HG02970 (cell line): ENCODE measurements at regions not wholly inside any gene's neighbourhood (a gene's known extent, or its start where the extent isn't known, plus 50 kb on each side); places are given as distances from the start of the nearest gene placed in this dataset.

Experiments
- ATAC-seq: cut with Tn5 transposase; IDR thresholded peaks from one replicate; pipeline ENCODE4 v1.9.1; 2021; ENCODE audit warnings: mild to moderate bottlenecking, moderate library complexity, moderate number of reproducible peaks; ENCODE audit not compliant: unreplicated experiment, low FRiP score

DNA sequence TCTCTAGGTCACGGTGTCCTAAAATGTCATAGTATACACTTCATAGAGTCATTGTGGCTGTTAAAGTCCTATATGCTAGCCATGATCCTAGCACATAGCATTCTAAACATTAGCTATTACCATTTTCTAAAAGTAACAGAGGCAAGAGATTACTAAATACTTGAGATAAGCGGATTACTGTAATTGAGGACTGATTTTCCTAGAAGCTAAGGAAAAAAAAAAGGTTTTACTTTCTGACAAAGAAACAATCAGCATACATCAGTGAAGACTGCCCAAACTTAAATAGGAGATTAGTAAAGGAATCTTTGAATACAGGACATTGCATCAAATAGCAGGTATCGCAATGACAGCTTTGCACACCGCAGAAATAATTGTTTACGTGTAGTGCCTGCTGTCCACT, 91.3 kb upstream of the HNRNPU start:
- no peak for ATAC-seq

DNA sequence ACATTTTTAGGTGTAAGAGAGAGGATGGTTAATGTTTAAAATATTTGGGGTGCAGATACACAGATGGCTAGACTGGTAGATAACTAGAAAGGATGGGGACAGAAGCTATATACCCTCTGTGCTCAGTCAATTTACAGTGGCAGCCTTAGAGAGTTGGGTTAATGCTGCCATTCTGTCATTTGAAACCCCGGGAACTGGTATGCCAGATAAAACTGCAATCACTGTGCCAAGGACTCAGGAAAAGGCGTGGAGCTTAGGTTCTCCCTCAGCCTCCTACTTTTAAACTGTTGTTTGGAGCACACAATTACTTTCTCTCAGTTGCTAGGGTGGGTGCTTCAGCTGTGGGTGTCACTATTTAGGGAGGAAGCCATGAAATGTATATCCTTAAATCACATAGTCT, 90.0 kb upstream of the HNRNPU start:
- no peak for ATAC-seq

DNA sequence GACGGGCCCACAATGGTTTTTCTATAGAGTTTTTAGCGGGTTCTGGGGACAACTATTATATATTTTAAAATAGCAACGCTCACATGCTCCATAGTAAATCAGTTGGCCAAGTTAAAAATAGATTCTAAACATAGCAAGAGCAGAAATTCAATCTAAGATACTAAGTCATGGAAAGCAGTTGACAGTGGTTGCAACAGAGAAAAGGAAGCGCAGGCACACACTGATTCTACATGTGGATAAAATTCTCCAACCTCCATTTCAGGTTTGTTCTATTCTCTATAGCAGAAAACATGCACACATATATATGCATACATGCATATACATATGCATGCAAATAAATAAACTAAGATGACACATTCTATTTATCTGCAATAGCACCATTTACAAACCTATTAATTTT, 89.6 kb upstream of the HNRNPU start:
- no peak for ATAC-seq

DNA sequence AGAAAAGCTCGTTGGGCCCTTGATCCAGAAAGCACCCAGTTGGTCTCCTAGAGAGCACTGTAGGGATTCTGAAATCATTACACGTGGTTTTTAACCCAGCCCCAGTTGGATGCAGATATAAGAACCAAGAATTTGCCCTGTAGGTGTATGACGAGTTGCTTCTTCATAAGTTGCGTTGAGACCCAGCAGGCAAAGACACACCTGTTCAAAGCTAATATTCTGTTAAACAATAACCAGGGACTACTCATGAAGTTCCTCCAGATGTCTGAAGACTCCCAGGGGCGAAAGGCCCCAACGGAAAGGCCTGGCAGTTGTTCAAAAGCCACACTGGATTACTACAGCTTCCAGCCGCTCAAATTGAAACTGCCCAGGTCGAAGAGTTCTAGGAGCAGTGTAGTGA, 88.6 kb upstream of the HNRNPU start:
- peak; percentile 88 for ATAC-seq

DNA sequence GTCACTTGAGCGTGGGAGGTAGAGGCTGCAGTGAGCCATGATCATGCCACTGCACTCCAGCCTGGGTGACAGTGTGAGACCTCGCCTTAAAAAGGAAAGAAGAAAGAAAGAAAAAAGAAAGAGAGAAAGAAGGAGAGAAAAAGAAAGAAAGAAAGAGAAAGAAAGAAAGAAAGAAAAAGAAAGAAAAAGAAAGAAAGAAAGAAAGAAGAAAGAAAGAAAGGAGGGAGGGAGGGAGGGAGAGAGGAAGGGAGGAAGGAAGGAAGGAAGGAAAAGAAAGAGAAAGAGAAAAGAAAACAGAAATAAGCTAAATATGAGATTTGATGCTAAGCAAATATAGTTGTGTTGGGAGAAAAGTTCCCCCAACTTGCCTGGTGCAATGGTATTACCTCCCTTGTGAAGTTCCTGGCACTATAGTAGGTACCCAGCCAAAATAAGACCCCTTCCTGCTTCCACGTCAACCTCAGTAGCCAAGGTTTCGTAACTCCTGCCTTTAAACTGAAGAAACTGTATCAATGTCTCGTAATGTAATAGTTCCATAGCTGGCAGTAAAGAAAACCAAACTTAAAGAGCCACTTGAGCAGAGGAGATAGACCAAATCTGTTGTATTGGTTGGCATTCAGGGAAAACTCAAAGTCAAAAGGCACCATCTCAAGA, 88.1 kb upstream of the HNRNPU start:
- ATAC-seq = peak; percentile 18

DNA sequence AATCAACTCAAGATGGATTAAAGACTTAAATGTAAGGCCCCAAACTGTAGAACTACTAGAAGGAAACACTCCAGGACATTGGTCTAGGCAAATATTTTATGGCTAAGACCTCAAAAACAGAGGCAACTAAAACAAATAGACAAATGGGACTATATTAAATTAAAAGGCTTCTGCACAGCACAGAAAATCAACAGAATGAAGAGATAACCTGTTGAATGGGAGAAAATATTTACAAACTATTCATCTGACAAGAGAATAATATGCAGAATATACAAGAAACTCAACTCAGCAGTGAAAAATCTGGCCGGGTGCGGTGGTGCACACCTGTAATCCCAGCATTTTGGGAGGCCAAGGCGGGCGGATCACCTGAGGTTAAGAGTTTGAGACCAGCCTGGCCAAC, 84.1 kb upstream of the HNRNPU start:
- ATAC-seq = no peak

DNA sequence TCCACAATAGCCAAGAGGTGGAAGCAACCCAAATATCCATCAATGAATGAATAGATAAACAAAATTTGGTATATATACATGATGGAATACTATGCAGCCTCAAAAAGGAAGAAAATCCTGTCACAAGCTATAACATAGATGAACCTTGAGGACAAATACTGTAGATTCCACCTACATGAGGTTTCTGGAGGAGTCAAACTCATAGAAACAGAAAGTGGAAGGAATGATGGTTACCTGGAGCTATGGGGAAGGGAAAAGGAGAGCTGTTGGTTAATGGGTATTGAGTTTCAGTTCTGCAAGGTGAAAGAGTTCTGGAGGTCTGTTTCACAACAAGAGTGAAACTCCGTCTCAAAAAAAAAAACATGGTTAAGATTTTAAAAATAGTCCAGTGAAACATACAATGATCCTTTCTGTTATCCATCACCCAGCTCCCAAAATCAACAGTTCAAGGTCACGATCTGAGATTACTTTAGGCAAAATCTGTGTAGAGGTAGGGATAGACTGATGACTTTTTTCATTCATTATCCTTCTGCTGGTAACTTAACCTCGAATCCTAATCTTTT, 80.8 kb upstream of the HNRNPU start:
- peak; percentile 73 for ATAC-seq

DNA sequence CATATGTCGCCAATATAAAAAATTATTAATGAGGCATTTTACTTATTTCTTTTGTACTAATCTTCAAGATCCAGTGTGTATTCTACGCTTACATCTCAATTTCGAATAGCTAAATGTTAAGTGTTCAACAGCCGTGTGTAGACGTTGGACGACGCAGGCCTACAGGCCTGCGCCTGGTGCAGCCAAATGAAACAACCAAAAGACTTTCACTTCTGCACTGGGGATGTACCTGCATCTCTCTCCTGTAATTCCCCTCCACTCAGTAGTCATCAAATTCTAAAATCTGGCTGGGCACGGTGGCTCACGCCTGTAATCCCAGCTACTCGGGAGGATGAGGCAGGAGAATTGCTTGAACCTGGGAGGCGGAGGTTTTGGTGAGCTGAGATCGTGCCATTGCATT, 76.8 kb upstream of the HNRNPU start:
- no peak for ATAC-seq

DNA sequence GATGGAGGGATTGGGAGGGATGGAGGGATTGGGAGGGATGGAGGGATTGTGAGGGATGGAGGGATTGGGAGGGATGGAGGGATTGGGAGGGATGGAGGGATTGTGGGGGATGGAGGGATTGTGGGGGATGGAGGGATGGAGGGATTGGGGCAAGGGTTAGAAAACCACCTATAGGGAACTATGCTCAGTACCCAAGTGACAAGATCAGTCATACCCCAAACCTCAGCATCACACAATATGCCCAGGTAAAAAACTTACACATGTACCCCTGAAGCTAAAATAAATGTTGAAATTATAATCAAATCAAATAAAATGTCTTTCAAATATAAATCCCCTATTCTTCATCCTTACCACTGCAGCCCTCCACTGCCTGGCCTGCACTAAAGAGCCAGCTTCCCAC, 72.8 kb upstream of the HNRNPU start:
- no peak for ATAC-seq

DNA sequence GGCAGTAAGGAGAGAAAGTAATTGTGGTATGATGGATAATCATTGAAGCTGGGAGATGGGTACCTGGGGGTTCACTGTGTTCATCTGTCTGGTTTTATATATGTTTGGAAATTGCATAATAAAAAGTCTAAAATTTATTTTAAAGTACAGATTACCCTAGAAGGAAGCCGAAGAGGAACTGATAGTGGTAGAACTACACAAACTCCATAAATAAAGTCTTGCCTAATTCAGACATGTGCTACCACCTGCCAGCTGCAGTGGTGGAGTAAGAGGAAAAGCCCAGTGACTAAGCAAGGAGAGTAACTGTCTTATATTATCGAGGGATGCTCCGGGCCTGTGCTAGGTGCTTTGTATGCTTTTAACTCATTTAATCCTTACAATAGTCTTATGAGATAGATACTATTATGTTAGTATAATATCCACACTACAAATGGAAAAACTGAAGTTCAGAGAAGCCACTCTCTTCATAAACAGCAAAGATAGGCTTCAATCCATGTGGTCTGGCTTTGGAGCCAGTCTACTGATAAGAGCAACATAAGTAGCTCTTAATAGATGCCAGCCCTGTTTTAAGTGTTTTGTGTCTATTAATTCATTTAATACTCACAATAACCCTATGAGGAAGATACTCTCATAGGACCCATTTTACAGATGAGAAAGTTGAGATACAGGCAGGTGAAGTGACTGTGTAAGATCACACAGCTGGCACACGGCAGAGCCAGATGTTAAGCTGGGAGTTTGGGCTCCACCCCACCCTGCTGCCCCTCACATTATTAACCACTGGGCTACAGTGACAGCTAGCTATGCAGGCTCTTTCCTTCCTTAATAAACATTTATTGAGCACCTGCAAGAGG, 56.8 kb upstream of the HNRNPU start:
- no peak for ATAC-seq

DNA sequence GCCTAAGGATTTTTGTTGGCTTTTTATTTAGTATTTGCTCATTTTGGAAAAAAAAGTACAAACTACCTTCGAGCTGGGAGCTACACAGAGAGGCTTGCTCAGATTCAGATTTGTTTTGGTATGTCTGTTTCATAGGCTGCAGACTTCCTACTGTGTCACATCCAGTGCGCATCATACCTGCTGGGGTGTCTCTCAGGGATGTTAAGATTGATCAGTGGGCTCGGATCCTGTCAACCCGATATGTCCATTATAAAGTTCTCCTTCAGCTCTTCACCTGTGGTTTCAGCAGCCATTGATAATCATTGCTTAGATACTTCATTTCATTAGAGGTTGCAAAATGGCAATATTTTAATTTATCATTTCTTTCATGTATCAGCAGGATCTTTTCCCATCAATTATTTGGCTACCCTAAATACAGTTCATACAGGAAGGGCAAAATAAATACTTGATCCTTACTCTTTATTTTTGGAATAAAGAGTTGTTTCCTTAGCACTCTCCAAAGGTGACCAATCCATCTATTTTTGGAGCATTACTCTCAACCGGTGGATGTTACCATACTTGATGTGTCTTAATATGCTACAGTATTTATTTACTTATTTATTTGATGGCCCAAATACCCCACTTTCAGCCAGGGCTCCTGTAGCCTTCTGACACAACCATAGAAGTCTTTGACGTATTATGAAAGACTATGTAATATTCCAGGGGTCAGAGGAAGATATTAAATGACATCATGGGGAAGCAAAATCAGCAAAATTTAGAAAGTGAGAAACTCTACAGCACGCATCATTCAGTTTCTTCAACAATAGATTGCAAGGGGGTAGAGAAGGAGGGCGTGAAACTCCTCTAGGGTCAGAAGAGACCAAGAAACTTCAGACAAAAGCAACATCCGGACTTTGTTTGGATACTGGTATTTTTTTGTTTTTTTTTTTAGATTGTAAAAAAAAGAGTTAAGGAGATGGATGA, 55.3 kb upstream of the HNRNPU start:
- ATAC-seq = no peak

DNA sequence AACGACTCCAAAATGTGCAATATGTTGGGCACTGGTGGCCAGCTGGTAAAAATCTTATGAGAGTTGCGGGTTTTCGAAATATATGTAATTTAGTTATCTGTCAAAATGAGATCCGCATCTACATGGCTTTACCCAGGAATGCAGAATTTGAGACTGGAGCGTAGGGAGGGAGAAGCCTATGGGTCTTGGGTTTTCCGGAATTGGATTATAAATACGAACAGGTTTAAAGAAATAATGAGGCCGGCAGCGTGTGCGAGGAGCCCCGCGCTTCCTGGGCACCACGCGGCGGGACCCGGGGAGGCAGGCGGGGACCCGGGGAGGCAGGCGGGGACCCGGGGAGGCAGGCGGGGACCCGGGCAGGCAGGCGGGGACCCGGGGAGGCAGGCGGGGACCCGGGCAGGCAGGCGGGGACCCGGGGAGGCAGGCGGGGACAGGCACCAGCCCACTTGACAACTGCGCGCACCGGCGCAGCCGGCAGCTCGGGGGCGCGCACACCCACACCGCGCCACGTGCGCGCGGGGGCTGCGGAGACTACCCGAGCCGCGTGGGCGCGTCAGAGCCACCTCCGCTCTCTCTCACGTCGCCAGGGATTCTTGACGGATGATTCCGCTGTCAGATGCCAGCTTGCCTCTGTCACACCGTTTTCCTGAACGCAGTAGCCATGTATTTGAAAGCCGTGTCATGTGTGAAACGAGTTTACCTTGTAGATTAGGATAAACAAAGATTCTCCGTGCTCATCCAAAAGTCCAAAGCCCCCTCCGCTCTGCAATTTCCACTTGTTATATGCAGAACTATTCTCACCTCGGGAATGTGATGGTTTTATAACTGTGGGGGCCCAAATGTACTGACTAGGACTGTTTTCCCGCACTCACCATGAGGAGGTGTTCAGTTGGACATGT, 54.3 kb upstream of the HNRNPU start:
- peak; percentile 51 for ATAC-seq

DNA sequence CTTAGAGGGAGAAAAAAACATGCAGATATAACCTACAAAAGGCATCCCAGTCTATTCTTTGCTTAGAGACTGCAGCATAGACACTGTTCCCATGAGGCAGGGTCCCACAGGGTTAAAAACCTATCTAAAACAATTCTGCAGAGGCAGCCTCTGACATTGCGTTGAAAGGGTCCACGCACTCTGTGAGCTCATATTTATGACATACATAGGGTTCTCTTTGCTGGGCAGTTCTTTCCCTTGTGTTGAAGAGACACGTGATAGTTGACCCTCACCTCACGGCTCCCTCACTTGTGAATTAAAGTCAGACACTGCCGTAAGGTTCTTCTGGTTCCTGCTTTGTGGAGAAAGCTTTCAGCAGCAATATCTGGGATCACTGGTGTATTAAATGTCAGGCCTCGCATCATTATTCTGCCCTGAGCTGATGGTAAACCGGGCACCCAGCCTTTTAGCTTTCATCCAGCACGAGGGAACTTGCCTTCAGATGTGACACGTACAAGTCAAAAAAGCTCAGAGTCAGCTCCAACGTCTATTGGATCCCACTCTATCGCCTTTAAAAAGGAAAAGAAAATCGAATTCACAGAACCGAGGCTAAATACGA, 52.8 kb upstream of the HNRNPU start:
- no peak for ATAC-seq

DNA sequence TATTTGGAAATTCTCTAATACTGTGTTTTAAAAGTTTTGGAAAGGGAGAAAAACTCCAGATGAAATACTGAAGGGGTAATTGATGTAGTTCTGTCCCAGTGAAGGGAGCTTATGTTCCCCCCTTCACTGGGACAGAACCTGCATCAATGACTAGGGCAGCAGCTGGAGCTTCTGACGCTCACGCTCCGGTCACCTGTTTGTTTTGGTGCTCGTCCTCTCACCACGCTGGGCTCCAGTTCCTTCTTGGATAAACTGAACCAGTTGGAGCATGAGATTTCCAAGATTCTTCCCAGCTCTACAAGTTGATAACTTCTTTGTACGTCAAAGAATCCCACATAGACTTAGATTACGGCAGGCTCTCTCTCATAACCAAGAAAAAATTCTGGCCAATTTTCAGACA, 51.4 kb upstream of the HNRNPU start:
- no peak for ATAC-seq

DNA sequence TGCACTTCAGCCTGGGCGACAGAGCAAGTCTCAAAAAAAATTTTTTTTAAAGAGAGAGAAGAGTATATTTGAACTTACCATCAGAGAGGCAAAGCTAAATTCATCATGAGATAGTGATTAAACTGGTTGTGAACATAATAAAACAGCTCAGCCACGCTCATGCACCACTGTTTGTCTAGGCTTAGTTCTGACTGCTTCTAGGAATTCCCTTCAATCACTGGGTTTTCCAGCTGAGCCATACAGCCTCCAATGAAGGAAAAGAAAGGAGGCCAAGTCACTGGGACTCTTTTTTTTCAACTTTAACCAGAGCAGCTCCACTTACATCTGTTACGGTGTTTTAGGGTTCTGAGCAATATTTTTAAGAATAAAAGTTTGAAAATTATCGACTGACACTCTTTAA, 50.4 kb upstream of the HNRNPU start:
- ATAC-seq = no peak
